Lung microvascular endothelial cell (primary cell): ENCODE measurements at regions not wholly inside any gene's neighbourhood (a gene's known extent, or its start where the extent isn't known, plus 50 kb on each side); places are given as distances from the start of the nearest gene placed in this dataset.
"Not testable (repeated sequence)": the region's sequence is repeated elsewhere in the genome, so short reads cannot be mapped to it uniquely, and the experiment has no call there.

Source experiments
- DNase-seq, 2 donors: peaks; one replicate each; pipeline versions ENCODE4 v3.0.0 to v3.0.0-alpha.2; 2010; ENCODE audit warnings: low read depth in 2 of 2

DNA sequence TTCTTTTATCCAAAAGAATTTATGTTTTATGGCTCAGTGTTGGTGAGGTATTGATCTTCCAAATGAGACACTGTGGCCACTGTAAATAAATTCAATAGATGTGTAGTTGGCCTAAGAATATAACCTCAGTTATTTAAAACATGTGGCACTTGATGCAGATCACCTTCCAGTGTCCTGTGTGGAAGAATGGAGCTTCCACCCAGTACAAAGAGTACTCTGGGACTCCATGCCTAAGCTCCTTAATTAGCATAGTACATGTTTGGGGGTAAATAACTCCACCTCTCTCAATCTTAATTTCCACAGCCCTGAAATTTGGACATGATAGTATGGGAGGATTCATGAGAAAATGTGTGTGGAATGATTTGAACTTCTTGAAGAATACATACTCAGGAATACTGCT lies 105.7 kb downstream of the SPDYE17 start:
- not testable (repeated sequence) for DNase-seq

DNA sequence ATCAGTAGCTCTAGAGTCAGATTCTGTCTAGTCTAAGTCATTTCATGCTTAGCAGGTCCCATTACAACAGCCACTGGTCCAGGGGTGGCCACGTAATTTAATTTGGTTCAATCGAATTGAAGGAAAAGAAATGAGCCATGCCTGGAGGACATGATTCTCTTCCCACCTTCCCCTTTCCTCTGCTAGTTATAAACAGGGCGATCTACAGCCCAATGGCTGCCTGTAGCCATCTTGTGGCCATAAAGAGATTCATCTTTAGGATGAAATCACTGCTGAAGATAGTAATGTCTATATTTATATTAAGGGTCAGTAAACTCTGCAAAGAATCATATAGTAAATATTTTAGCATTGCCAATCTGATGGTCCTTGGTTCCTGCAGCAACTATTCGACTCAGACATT lies 107.4 kb downstream of the SPDYE17 start:
- peak in 1 of 2 donors; percentile 2 for DNase-seq

DNA sequence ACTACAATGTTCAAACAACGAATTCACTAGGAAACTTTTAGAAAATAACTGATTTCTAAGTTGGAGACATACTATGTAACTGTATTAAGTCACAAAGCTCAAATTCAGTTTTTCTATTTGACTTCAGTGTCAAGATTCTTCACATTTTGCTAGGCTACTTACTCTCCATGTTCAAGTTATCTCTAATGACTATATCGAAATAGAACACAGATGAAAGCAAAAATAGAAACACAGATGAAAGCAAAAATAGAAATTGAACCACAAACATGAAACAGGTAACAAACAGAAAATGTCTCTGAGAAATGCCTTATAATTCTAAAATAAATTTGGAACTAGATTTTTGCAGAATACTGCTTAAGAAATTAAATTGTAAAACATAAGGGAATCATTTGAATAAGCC lies 113.5 kb downstream of the SPDYE17 start:
- DNase-seq: not testable (repeated sequence)

DNA sequence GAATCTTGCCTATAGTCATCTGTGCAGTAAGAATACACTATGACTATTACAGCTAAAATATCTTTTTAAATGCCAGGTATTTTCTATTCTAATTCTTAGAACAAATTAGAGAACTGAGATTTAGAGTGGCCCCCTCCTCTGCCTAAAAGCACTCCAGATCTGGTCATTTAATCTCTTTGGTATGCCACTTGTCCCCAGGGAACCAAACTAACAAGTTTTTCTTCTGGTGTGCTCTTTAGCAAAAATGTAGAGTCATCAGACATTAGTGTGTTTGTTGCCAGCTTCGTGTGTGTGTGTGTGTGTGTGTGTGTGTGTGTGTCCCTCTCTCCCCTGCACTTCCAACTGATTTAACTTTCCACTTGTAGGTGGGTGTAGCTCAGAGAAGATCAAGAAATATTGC lies 117.8 kb downstream of the SPDYE17 start:
- not testable (repeated sequence) for DNase-seq

DNA sequence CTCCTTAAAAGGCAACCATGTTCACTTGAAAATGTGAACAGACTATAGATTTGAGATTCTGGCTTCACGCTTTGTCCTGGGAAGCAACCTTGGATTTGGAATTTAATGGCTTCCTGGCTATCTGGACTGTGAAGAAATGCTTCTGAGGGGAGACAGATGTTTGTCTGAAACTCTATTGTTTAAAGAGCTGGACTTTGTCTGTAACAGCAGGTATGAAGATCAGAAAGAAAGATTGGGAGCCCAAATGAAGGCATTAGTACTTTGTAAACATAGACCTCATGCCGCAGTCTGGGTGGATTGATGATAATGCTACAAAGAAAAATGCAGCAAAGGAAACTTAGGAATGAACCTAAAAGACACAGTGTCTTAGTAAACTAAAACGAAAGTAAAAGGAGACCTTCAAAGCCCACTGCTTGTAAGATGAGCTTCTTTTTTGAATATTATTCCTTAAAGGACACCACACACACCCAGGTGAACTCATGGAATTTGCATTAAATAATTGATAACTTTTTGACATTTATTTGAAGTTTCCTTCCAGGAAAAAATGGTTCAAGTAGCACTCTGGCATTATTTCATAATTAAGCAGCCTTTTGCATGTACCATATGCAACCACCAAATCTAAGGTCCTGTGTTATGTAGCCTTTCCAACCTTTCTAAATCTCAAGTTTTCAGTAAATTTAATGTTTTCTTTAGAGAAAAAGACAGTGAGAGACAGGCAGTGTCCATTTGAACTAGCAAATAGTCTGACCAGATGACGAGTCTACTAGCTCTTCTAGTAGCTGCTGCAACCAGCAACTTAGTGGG lies 119.9 kb downstream of the SPDYE17 start:
- peak in 1 of 2 donors; percentile 0 for DNase-seq

DNA sequence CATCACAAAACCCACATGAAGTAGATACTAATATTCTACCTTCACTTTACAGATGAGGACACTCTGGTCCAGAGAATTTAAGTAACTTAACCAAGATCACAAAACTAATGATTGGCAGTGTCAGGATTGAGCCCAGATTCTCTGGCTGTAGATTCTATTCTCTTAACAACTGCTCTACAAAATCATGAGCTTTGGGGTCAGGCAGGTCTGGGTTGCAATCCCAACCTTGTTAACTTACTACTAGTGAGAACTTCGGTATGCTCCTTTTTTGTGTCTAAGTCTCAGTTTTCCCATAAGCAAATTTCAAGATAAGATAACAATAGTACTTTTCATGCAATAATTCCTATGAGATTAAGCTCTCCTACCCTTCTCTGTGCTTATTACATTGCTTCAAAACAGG lies 127.5 kb downstream of the SPDYE17 start:
- not testable (repeated sequence) for DNase-seq

DNA sequence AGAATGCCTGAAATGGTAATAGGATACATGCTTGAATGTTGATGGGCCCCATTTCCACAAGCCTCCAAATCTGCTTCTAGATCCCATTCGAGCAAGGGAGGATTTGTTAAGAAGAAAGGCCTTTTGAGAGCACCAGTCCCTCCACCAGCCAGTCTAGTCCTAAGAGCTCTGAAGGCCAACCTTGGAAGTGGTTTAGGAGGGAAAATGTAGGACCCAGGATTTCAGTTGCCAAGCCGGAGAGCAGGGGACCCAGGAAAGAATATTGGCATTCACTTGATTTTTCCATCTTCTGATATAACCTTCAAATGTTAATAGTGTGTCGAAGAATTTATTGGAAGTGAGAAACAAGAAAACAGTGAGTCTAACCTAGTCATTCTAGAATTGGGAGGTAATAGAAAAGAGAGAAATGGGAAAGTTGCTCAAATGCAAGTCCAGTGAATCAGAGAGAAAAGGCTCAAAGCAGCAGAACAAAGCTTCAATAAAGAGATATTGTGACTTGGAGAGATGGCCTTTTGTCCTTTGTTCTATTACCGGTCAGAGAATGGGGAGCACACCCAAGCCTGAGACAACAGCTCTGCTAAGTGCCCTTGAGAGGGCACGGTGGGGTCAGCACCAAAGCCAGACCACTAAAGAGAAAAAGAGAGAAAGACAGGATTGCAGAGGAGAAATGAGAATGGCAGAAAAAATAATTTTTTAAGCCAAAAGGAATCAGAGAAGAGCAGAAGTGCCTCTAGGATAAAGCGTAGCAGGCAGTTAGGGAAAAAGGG lies 130.0 kb downstream of the SPDYE17 start:
- not testable (repeated sequence) for DNase-seq

DNA sequence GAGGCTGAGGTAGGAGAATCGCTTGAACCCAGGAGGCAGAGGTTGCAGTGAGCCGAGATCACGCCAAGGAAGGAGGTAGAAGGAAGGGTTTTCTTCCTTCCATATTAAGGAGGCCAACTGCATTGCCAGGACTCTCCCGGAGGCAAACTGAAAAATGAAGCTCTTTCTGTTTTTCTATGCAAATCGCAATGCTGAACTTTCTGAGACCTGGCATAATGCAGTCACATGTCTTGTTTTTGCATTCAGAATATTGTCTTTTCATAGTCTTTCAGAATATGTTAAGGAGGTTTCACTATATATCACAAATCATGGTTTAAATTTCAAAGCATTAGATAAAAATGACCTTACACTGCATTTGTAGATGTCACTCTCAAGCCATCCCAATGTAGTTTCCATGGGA lies 133.4 kb downstream of the SPDYE17 start:
- DNase-seq: not testable (repeated sequence)

DNA sequence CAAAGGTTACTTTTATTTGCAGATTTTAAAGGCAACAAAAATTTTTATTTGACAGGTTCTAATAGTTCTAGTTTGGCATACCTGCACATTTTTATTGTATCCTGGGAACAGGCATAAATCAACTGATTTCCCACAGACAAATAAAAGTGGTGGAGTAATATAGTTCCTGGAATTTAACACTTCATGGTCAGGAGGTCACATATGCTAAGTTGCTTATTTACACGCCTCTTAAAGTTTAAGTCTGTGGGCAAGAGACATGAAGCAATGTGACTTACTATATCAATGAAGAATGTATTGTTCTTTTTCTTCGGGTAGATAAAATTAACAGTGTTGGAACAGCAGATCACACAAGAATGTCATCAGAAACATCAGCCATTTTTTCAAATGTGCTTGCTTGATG lies 135.2 kb downstream of the SPDYE17 start:
- not testable (repeated sequence) for DNase-seq

DNA sequence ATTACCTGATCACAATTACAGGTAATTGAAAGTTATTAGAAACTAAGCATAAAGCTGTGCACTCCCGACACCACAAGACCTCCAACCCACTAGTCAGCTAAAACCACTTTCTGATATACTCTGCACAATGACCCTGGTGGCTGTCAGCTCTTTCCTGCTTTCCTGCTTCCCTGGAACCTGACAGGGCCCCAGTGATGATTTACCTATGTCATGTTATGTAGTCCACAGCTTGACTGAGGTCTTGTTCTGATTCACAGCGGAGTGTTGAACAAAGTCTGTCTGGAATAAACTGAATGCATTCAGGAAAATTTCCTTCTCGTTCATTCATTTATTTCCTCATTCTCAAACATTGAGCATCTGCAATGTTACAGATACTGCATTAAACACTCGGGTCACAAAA lies 136.5 kb downstream of the SPDYE17 start:
- not testable (repeated sequence) for DNase-seq

DNA sequence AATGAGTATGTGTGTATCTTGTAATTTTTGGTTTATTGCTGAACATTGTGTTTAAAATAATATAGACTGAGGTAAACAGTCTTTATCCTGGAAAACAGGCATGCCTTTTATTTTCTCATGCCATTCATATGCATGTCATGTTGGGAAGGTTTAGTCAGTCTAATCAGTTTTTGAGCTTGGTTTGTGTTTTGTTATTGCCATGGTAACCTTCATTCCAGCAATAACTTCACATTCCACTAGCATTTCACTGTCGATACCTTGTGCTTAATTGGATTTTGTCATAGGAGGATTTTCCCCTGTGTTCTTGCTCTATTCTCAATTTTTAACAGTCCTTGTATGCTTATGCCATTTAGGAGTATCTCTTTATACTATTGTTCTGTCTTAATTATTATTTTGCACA lies 140.4 kb downstream of the SPDYE17 start:
- DNase-seq: peak; percentile 0 to 2

DNA sequence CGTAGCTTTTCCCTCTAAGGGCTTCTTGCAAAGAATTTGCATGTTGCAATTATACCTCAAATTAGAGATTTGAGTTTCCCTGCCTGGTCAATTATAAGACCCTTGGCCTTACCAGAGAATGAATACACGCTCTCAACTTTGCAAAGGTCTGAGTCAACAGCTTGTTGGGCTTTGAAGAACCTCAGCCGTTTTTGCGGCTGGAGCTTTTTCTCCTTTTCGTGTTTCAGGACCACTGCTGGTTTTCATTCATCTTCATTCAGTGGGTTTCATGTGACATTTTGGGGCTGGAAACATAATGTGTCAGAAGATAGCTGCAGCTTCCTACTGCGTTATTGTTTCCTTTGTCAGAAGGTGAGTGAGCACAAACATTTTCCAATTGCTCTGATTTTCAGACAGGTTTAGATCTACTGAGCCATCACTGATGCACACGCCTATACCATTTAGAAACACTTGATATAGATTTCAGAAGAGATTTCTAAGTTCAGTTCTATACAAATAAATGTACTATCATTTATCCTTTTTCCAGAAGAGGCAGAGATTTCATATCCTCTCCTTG lies 152.3 kb downstream of the SPDYE17 start:
- not testable (repeated sequence) for DNase-seq

DNA sequence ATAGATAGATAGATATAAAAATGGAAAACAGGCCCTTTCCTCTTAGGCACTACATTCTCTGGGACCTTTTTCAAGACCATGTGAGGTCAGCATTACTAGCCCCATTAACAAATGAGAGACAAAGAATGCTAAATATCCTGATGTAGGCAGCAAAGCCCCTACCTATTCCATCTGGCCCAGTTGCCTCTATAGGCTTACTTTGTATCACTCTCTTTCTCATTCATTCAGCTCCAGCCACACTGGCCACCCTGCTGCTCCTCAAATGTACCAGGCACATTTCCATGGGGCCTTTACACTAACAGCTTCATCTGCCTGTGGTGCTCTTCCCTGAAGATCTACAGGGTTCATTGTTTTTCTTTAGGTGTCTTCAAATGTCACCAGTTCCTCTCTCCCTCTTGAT lies 156.4 kb downstream of the SPDYE17 start:
- DNase-seq: not testable (repeated sequence)

DNA sequence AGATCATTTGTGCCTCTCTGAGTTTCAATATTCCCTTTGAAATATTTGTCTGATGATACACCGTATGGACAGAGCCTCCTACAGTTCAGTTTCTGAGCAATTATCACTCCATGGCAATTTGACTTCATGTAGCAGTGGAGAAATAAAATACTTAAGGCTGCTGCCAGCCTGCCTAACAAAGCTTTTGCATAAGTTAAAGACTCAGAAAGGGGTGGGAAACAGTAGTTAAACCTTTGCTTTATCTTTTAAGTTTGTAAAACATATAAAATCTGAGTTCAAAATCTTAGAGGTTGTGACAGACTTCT lies 161.7 kb downstream of the SPDYE17 start:
- DNase-seq: not testable (repeated sequence)

DNA sequence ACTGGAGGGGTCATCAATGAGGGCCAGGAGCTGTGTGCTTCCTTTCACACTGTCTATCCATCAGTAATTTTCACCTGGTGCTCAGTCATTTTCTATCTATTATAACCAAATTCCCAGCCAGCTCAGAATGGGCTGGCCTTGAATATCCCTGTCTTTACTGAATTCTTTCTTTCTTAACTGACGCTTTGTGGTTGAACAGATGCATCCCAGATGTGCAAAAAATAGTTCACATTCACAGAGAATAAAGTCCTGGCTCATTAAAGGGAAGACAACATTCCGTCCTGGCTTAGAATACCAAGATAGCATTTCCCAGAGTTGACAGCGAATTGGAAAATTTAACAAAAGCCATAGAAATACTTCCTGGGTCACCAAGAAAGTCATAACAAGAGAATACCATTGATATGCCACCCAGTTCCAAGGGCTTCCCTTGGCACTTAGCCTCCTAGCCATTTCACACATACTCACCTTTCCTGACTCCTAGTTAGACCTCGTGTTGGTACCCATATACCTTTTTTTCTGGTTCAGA lies 164.7 kb downstream of the SPDYE17 start:
- not testable (repeated sequence) for DNase-seq

DNA sequence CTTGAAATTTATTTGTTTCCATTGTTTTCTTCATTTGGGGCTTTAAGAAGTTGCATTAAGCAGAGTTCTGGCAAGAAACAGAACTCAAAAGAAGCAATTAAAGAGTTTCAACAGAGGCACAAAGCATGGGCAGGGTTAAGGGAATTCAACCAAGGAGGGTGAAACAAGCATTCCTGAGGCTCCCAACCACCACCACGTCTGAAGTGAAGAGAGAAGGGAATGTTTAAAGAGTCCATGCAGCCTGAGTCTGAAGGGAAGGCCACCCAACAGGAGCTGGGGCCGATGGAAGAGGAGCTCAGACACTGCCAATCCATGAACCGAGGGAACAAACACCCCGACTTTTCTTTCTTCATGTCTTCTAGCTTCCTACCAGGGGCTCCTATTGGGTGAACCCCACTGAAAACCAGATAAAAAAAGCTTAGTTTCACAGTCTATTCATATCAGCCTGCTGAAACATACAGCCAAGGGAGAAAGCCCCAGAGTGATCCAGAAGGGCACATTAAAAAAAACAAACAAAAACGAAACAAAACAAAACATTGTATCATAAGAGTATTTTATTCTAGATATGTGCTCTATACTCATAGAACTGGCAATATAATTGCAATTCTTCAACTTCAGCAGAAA lies 168.9 kb downstream of the SPDYE17 start:
- DNase-seq: not testable (repeated sequence)

DNA sequence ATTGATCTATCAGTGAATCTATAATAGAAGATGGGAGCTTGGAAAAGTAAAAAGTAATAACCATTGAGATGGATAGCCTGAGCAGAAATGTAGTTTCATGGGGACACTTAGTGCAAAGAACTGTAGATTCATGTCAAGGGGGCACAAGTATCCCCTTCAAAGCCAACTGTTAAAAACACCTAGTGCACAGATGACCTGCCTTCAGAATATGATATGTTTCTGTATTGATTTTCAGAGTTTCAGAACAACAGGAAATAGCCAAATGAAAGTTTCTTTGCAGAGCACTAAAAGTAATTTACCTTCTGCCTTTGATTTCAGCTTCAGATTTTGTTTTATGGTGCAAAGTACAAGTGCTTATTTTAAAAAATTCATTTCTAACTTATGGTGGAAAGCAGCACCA lies 169.9 kb downstream of the SPDYE17 start:
- not testable (repeated sequence) for DNase-seq

DNA sequence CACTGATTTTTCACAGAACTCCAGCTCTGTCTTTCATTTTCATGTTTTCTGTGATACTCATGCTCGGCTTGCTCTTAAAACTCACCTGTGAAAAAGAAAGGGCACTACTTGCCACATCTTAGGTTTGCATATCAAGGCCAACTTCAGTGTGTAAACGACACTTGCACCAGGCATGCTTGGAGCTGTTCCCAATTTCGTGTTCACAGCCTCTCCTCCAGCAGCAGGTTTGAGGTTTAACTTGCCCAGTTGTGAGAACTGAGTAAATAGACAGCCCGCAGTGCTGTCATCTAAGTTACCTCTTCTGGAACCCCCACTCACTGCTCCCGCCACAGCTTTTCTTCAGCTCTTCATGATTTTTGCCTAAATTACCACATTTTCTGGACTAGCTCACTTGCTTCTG lies 172.2 kb downstream of the SPDYE17 start:
- not testable (repeated sequence) for DNase-seq

DNA sequence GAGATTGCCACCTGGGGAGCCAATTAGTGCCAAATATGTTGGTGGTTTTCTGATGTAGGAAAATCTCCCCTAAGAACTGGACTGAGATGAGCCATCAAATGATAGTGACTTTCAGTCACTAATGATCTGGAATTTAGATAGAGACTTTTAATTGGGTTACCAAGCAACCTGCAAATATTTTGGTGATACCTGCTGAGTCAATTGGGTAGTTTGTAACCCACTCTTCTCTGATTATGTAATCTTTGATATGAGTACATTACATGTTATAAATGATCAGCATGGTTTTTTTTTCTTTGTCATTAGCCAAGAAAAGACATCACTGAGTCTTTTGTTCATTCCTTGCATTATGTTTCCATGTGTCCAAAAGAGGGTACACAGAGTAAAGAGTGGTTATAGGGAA lies 177.5 kb downstream of the SPDYE17 start:
- not testable (repeated sequence) for DNase-seq

DNA sequence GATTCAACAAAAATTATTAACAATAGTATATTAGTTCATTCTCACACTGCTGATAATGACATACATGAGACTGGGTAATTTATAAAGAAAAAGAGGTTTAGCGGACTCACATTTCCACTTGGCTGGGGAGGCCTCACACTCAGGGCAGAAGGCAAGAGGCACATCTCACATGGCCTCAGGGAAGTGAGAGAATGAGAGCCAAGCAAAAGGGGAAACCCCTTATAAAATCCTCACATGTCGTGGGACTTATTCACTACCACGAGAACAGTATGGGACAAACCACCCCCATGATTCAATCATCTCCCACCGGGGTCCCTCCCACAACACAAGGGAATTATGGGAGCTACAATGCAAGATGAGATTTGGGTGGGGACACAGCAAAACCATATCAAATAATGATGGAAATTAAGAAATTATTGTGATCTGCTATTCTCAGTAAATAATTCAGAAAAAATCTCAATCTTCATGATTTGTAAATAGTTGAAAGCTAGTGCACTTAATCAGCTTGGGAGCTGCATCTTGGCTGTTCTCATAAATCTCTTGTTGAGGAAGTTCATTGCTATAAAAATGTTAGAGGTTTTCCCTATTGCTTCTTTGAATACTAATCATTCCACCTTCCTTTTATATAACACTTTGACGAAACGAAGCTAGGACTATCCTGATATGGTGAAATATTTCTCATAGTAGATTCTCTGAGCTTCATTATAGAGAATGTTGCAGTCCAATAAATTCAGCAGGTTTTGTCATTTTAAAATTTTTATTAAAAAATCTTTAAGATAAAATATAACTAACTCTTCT lies 179.2 kb downstream of the SPDYE17 start:
- DNase-seq: not testable (repeated sequence)

DNA sequence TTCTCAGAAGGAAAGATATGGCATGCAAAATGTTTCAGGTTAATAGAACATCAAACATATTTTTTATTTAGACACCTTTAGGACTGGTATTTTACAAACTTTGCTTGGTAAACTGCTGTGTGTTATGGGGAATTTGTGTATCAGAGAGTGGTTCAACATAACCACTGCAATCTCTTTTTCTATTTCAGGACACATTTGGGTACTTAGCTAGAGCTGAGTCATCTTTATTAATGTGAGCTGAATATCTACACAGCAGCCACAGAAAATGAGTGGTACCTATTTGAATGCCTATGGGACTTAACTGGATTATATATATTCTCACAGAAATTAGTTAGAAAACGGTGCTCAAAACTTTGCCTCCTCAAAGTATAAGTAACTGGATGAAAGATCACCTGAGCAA lies 179.8 kb downstream of the SPDYE17 start:
- DNase-seq: not testable (repeated sequence)
